OCI-LY3 (cell line): ENCODE measurements at regions not wholly inside any gene's neighbourhood (a gene's known extent, or its start where the extent isn't known, plus 50 kb on each side); places are given as distances from the start of the nearest gene placed in this dataset.

Experiments
- CTCF ChIP-seq: fragments of 200-600, 300-600 bp; sonication (generic); IDR thresholded peaks from 2 replicates; pipeline ENCODE4 v1.5.1; 2014; ENCODE audit warnings: antibody characterized with exemption, low read length, low read depth
- EZH2phosphoT487 ChIP-seq: fragments of 200-600 bp; shearing (Covaris generic); IDR thresholded peaks from 2 replicates; pipeline ENCODE4 v1.6.1; 2018; ENCODE audit warnings: antibody characterized with exemption, mixed run types, low read depth

- TF ChIP-seq CTCF (peak; percentile 61), EZH2phosphoT487 (no peak)
Measured at GRCh38 chr4:72886602-72887001, 182.9 kb downstream of the COX18 start.
